Right forelimb (tissue), 1 donor: ENCODE measurements at regions not wholly inside any gene's neighbourhood (a gene's known extent, or its start where the extent isn't known, plus 50 kb on each side); places are given as distances from the start of the nearest gene placed in this dataset.

ENCODE experiments used
- DNase-seq: peaks from one replicate; pipeline ENCODE4 v3.0.0-alpha.2; 2018

GRCh38 chr2:19580264-19580663, 221.8 kb upstream of the OSR1 start:
- no peak for DNase-seq

GRCh38 chr2:19579461-19579860, 221.0 kb upstream of the OSR1 start:
- no peak for DNase-seq

- DNase-seq, result no peak
Observed at GRCh38 chr2:19577723-19578122, 219.3 kb upstream of the OSR1 start.

- no peak for DNase-seq
Observed at GRCh38 chr2:19576411-19576810, 218.0 kb upstream of the OSR1 start.

GRCh38 chr2:19575641-19576040, 217.2 kb upstream of the OSR1 start:
- no peak for DNase-seq

GRCh38 chr2:19574778-19575260, 216.4 kb upstream of the OSR1 start:
- DNase-seq, result peak; percentile 88

- DNase-seq, result no peak
Observed at GRCh38 chr2:19573784-19574183, 215.4 kb upstream of the OSR1 start.

GRCh38 chr2:19571773-19572172, 213.3 kb upstream of the OSR1 start:
- no peak for DNase-seq

- DNase-seq, result no peak
Observed at GRCh38 chr2:19569300-19569791, 210.9 kb upstream of the OSR1 start.

- no peak for DNase-seq
Observed at GRCh38 chr2:19568809-19569208, 210.4 kb upstream of the OSR1 start.

GRCh38 chr2:19560785-19561184, 202.4 kb upstream of the OSR1 start:
- no peak for DNase-seq

GRCh38 chr2:19559596-19560240, 201.3 kb upstream of the OSR1 start:
- DNase-seq, result no peak

GRCh38 chr2:19556648-19557047, 198.2 kb upstream of the OSR1 start:
- DNase-seq, result no peak

GRCh38 chr2:19554520-19554919, 196.1 kb upstream of the OSR1 start:
- no peak for DNase-seq

- no peak for DNase-seq
Observed at GRCh38 chr2:19552270-19552669, 193.8 kb upstream of the OSR1 start.

GRCh38 chr2:19550750-19551149, 192.3 kb upstream of the OSR1 start:
- no peak for DNase-seq

- DNase-seq, result no peak
Observed at GRCh38 chr2:19549821-19550220, 191.4 kb upstream of the OSR1 start.

- DNase-seq, result no peak
Observed at GRCh38 chr2:19548116-19548515, 189.7 kb upstream of the OSR1 start.

- DNase-seq, result no peak
Observed at GRCh38 chr2:19547321-19547720, 188.9 kb upstream of the OSR1 start.

- DNase-seq, result no peak
Observed at GRCh38 chr2:19545507-19545906, 187.1 kb upstream of the OSR1 start.

- no peak for DNase-seq
Observed at GRCh38 chr2:19543663-19544383, 185.4 kb upstream of the OSR1 start.

- DNase-seq, result no peak
Observed at GRCh38 chr2:19542796-19543662, 184.6 kb upstream of the OSR1 start.

- DNase-seq, result no peak
Observed at GRCh38 chr2:19541884-19542283, 183.5 kb upstream of the OSR1 start.
